Ascending aorta (tissue), 2 donors: ENCODE measurements at regions not wholly inside any gene's neighbourhood (a gene's known extent, or its start where the extent isn't known, plus 50 kb on each side); places are given as distances from the start of the nearest gene placed in this dataset.

ENCODE experiments used
- DNase-seq, 2 donors: peaks; one replicate each; pipeline ENCODE4 v3.0.0-alpha.2; 2019; ENCODE audit warnings: low spot score in 2 of 2
- H3K27ac ChIP-seq, 2 donors: fragments of 200-600 bp; sonication (generic); one replicate each; pipeline ENCODE4 v1.5.1; 2016 to 2017; ENCODE audit warnings: mild to moderate bottlenecking in 1 of 2
- H3K27me3 ChIP-seq: fragments of 200-600 bp; sonication (generic); one replicate; pipeline ENCODE4 v1.5.1; 2017
- H3K36me3 ChIP-seq, 2 donors: fragments of 200-600 bp; sonication (generic); one replicate each; pipeline ENCODE4 v1.5.1; 2016
- H3K4me1 ChIP-seq, 2 donors: fragments of 200-600 bp; sonication (generic); one replicate each; pipeline ENCODE4 v1.5.1; 2016 to 2017; ENCODE audit warnings: mild to moderate bottlenecking in 1 of 2
- H3K4me3 ChIP-seq, 2 donors: fragments of 200-600 bp; sonication (generic); one replicate each; pipeline ENCODE4 v1.5.1; 2016 to 2017; ENCODE audit warnings: mild to moderate bottlenecking in 1 of 2
- H3K9me3 ChIP-seq, 2 donors: fragments of 200-600 bp; sonication (generic); one replicate each; pipeline ENCODE4 v1.5.1; 2016
- CTCF ChIP-seq, 3 experiments: fragments of 200-600 bp in 2 of 3; fragments of 450-650 bp in 1 of 3; sonication (generic) in 2 of 3; IDR thresholded peaks; one replicate each; pipeline ENCODE4 v1.5.1; 2016 to 2019; ENCODE audit warnings: antibody characterized with exemption in 3 of 3, mild to moderate bottlenecking in 1 of 3, moderate library complexity in 1 of 3
- intact Hi-C: fragments of 100-400 bp; cut with DNase I; formaldehyde crosslinking; loops from one replicate; pipeline ENCODE4 v1.15.1; 2023

- Histone ChIP-seq H3K9me3 (no peaks in the 10 kb centered on the region), H3K27ac (peak overlapping the region; percentile 90 to 97), H3K4me3 (no peak overlapping the region), H3K4me1 (peaks cover 36 to 63% of the 10 kb centered on the region in 2 donors), H3K36me3 (no peaks in the 10 kb centered on the region), H3K27me3 (no peaks in the 10 kb centered on the region)
- DNase-seq, result no peak
- intact Hi-C loops, result loop anchor here (2.0 kb wide), 1 partner anchor 90 kb away; no protein-coding TSS in a partner anchor
- TF ChIP-seq CTCF (IDR thresholded peaks at IDR 0.05), result no peak
Observed at GRCh38 chr20:50398471-50398820, 111.7 kb upstream of the PTPN1 start.

GRCh38 chr20:50398821-50399554 is 111.2 kb upstream of the PTPN1 start:
- Histone ChIP-seq H3K27me3 (no peaks in the 10 kb centered on the region), H3K27ac (peak overlapping the region; percentile 90 to 97), H3K4me1 (peaks cover 37 to 69% of the 10 kb centered on the region in 2 donors), H3K9me3 (no peaks in the 10 kb centered on the region), H3K4me3 (no peak overlapping the region), H3K36me3 (no peaks in the 10 kb centered on the region)
- DNase-seq, result peak; percentile 78 to 97
- intact Hi-C loops, result loop anchor here (1.0 to 2.0 kb wide), 2 partner anchors 16 to 90 kb away; no protein-coding TSS in a partner anchor
- no peak for TF ChIP-seq CTCF (IDR thresholded peaks at IDR 0.05)

- Histone ChIP-seq H3K27me3 (no peaks in the 10 kb centered on the region), H3K9me3 (no peaks in the 10 kb centered on the region), H3K4me1 (peaks cover 41 to 71% of the 10 kb centered on the region in 2 donors), H3K36me3 (no peaks in the 10 kb centered on the region), H3K4me3 (no peak overlapping the region), H3K27ac (peak overlapping the region; percentile 90 to 97)
- DNase-seq, result no peak
- TF ChIP-seq CTCF (IDR thresholded peaks at IDR 0.05), result no peak
- intact Hi-C loops, result loop anchor here (1.0 to 2.0 kb wide), 2 partner anchors 16 to 91 kb away; no protein-coding TSS in a partner anchor
Observed at GRCh38 chr20:50399555-50399916, 110.6 kb upstream of the PTPN1 start.

- no peaks in the 10 kb centered on the region for H3K9me3 ChIP-seq
- H3K4me1 ChIP-seq, result peaks cover 42 to 71% of the 10 kb centered on the region in 2 donors
- TF ChIP-seq CTCF (IDR thresholded peaks at IDR 0.05), result no peak
- H3K4me3 ChIP-seq, result no peak overlapping the region
- no peaks in the 10 kb centered on the region for H3K27me3 ChIP-seq
- intact Hi-C loops, result loop anchor here (1.0 to 2.0 kb wide), 2 partner anchors 15 to 91 kb away; no protein-coding TSS in a partner anchor
- no peaks in the 10 kb centered on the region for H3K36me3 ChIP-seq
- DNase-seq, result no peak
- peak overlapping the region; percentile 90 to 97 for H3K27ac ChIP-seq
Observed at GRCh38 chr20:50399917-50400704, 110.1 kb upstream of the PTPN1 start.

GRCh38 chr20:50400705-50401586 is 109.2 kb upstream of the PTPN1 start:
- peaks cover 46 to 73% of the 10 kb centered on the region in 2 donors for H3K4me1 ChIP-seq
- TF ChIP-seq CTCF (IDR thresholded peaks at IDR 0.05), result no peak
- peak overlapping the region; percentile 90 to 97 for H3K27ac ChIP-seq
- H3K36me3 ChIP-seq, result no peaks in the 10 kb centered on the region
- no peaks in the 10 kb centered on the region for H3K9me3 ChIP-seq
- H3K27me3 ChIP-seq, result no peaks in the 10 kb centered on the region
- no peak overlapping the region for H3K4me3 ChIP-seq
- intact Hi-C loops, result no loop called here
- DNase-seq, result no peak
